Activated CD4-positive, CD25-positive, alpha-beta regulatory T cell (primary cell): ENCODE measurements at regions not wholly inside any gene's neighbourhood (a gene's known extent, or its start where the extent isn't known, plus 50 kb on each side); places are given as distances from the start of the nearest gene placed in this dataset.

Experiments used
- DNase-seq, 4 experiments: peaks; one replicate each; lab custom pipeline; 2025; lab: John Stamatoyannopoulos, UW

GRCh38 chr9:78599926-78600325 lies 303.0 kb downstream of the PSAT1 start:
- DNase-seq: no peak

GRCh38 chr9:78601957-78602565 lies 305.1 kb downstream of the PSAT1 start:
- DNase-seq: no peak

GRCh38 chr9:78605041-78606000 lies 308.4 kb downstream of the PSAT1 start:
- DNase-seq: no peak

GRCh38 chr9:78606001-78606379 lies 309.1 kb downstream of the PSAT1 start:
- no peak for DNase-seq

GRCh38 chr9:78607853-78608252 lies 310.9 kb downstream of the PSAT1 start:
- DNase-seq: no peak

- DNase-seq: no peak
These were observed 312.5 kb downstream of the PSAT1 start for GRCh38 chr9:78609450-78609849.

GRCh38 chr9:78612091-78612490 lies 315.2 kb downstream of the PSAT1 start:
- DNase-seq: no peak

- no peak for DNase-seq
These were observed 316.1 kb downstream of the PSAT1 start for GRCh38 chr9:78613006-78613405.

- no peak for DNase-seq
These were observed 318.0 kb downstream of the PSAT1 start for GRCh38 chr9:78614892-78615291.

GRCh38 chr9:78615372-78615771 lies 318.4 kb downstream of the PSAT1 start:
- DNase-seq: no peak

GRCh38 chr9:78618735-78619134 lies 321.8 kb downstream of the PSAT1 start:
- no peak for DNase-seq

GRCh38 chr9:78620303-78620702 lies 323.4 kb downstream of the PSAT1 start:
- DNase-seq: no peak

- DNase-seq: no peak
These were observed 323.8 kb downstream of the PSAT1 start for GRCh38 chr9:78620764-78621163.

- DNase-seq: no peak
These were observed 325.2 kb downstream of the PSAT1 start for GRCh38 chr9:78622126-78622525.

GRCh38 chr9:78626971-78627370 lies 330.0 kb downstream of the PSAT1 start:
- no peak for DNase-seq

GRCh38 chr9:78630966-78631365 lies 334.0 kb downstream of the PSAT1 start:
- no peak for DNase-seq

GRCh38 chr9:78640728-78641127 lies 343.8 kb downstream of the PSAT1 start:
- no peak for DNase-seq

GRCh38 chr9:78644359-78644758 lies 347.4 kb downstream of the PSAT1 start:
- DNase-seq: no peak

- DNase-seq: no peak
These were observed 357.4 kb downstream of the PSAT1 start for GRCh38 chr9:78654324-78654723.

- DNase-seq: no peak
These were observed 366.4 kb downstream of the PSAT1 start for GRCh38 chr9:78663369-78663768.

GRCh38 chr9:78664370-78664769 lies 367.4 kb downstream of the PSAT1 start:
- no peak for DNase-seq

- DNase-seq: no peak
These were observed 370.0 kb downstream of the PSAT1 start for GRCh38 chr9:78666818-78667414.
